NCI-H1048 (cell line): ENCODE measurements at regions not wholly inside any gene's neighbourhood (a gene's known extent, or its start where the extent isn't known, plus 50 kb on each side); places are given as distances from the start of the nearest gene placed in this dataset.
"Not testable (repeated sequence)": the region's sequence is repeated elsewhere in the genome, so short reads cannot be mapped to it uniquely, and the experiment has no call there.

Experiments used
- DNase-seq: peaks from one replicate; lab custom pipeline; 2025; lab: John Stamatoyannopoulos, UW

- DNase-seq, result no peak
Measured at GRCh38 chr7:125465527-125465926, 535.9 kb upstream of the POT1 start.

GRCh38 chr7:125462615-125463014, 533.0 kb upstream of the POT1 start:
- DNase-seq, result no peak

- DNase-seq, result no peak
Measured at GRCh38 chr7:125459038-125459437, 529.4 kb upstream of the POT1 start.

GRCh38 chr7:125450749-125451148, 521.1 kb upstream of the POT1 start:
- DNase-seq, result no peak

GRCh38 chr7:125445836-125446235, 516.2 kb upstream of the POT1 start:
- no peak for DNase-seq

- DNase-seq, result no peak
Measured at GRCh38 chr7:125444864-125445263, 515.2 kb upstream of the POT1 start.

- DNase-seq, result no peak
Measured at GRCh38 chr7:125436220-125436619, 506.6 kb upstream of the POT1 start.

- DNase-seq, result no peak
Measured at GRCh38 chr7:125431349-125431748, 501.7 kb upstream of the POT1 start.

GRCh38 chr7:125430013-125430412, 500.4 kb upstream of the POT1 start:
- DNase-seq, result no peak

GRCh38 chr7:125427676-125428075, 498.1 kb upstream of the POT1 start:
- no peak for DNase-seq

- DNase-seq, result no peak
Measured at GRCh38 chr7:125425506-125425905, 495.9 kb upstream of the POT1 start.

GRCh38 chr7:125424721-125425120, 495.1 kb upstream of the POT1 start:
- DNase-seq, result no peak

- DNase-seq, result no peak
Measured at GRCh38 chr7:125423458-125424155, 494.0 kb upstream of the POT1 start.

- not testable (repeated sequence) for DNase-seq
Measured at GRCh38 chr7:125421407-125421806, 491.8 kb upstream of the POT1 start.

GRCh38 chr7:125412890-125413665, 483.5 kb upstream of the POT1 start:
- DNase-seq, result no peak

- no peak for DNase-seq
Measured at GRCh38 chr7:125409921-125410320, 480.3 kb upstream of the POT1 start.

GRCh38 chr7:125406111-125406510, 476.5 kb upstream of the POT1 start:
- no peak for DNase-seq

GRCh38 chr7:125399408-125399807, 469.8 kb upstream of the POT1 start:
- no peak for DNase-seq

GRCh38 chr7:125396466-125397151, 467.0 kb upstream of the POT1 start:
- no peak for DNase-seq

GRCh38 chr7:125391921-125392320, 462.3 kb upstream of the POT1 start:
- DNase-seq, result no peak

- DNase-seq, result no peak
Measured at GRCh38 chr7:125390981-125391380, 461.4 kb upstream of the POT1 start.

- no peak for DNase-seq
Measured at GRCh38 chr7:125386211-125386610, 456.6 kb upstream of the POT1 start.

- no peak for DNase-seq
Measured at GRCh38 chr7:125383324-125383723, 453.7 kb upstream of the POT1 start.
